Keratinocyte (primary cell): ENCODE measurements at regions not wholly inside any gene's neighbourhood (a gene's known extent, or its start where the extent isn't known, plus 50 kb on each side); places are given as distances from the start of the nearest gene placed in this dataset.

Experiments used
- DNase-seq: peaks from one replicate; pipeline ENCODE4 v3.0.0-alpha.2; 2011; ENCODE audit warnings: low read depth, missing footprints, low spot score
- FAIRE-seq: peaks from 2 replicates; lab custom pipeline; 2011; peaks lifted over from hg19 to GRCh38; lab: Jason Lieb, UNC
- H2AFZ ChIP-seq: 2 replicates; pipeline ENCODE4 v1.6.0; 2012; ENCODE audit warnings: low read length, control low read depth, inconsistent platforms; ENCODE audit not compliant: control insufficient read depth
- H3K27ac ChIP-seq: 2 replicates; pipeline ENCODE4 v1.5.1; 2011; ENCODE audit warnings: low read length; ENCODE audit not compliant: control insufficient read depth, insufficient read depth
- H3K27me3 ChIP-seq: 3 replicates; pipeline ENCODE4 v1.6.0; 2011; ENCODE audit warnings: low read length; ENCODE audit not compliant: control insufficient read depth, insufficient read depth; ENCODE audit errors: extremely low read depth
- H3K36me3 ChIP-seq, 2 experiments: 2 replicates in 1 of 2; 3 replicates in 1 of 2; pipeline ENCODE4 v1.5.1; 2011; ENCODE audit warnings: low read length in 2 of 2, mild to moderate bottlenecking in 1 of 2; ENCODE audit not compliant: control insufficient read depth in 2 of 2, insufficient read depth in 2 of 2; ENCODE audit errors: extremely low read depth in 1 of 2
- H3K4me1 ChIP-seq: 3 replicates; pipeline ENCODE4 v1.5.1; 2011; ENCODE audit warnings: low read length; ENCODE audit not compliant: control insufficient read depth, insufficient read depth; ENCODE audit errors: extremely low read depth
- H3K4me2 ChIP-seq: 3 replicates; pipeline ENCODE4 v1.6.0; 2011; ENCODE audit warnings: low read depth, low read length; ENCODE audit not compliant: control insufficient read depth, insufficient read depth; ENCODE audit errors: extremely low read depth
- H3K4me3 ChIP-seq, 3 experiments: fragments of 200-600 bp in 1 of 3; sonication (generic) in 1 of 3; 2 replicates in 2 of 3; 3 replicates in 1 of 3; pipeline ENCODE4 v1.5.1; 2011 to 2016; ENCODE audit warnings: low read length in 3 of 3, mild to moderate bottlenecking in 3 of 3, control low read depth in 2 of 3, inconsistent platforms in 1 of 3, low read depth in 1 of 3, mixed read lengths in 1 of 3, mixed run types in 1 of 3, moderate library complexity in 1 of 3; ENCODE audit not compliant: control insufficient read depth in 2 of 3, insufficient read depth in 2 of 3; ENCODE audit errors: extremely low read depth in 1 of 3
- H3K79me2 ChIP-seq: 2 replicates; pipeline ENCODE4 v1.6.0; 2012; ENCODE audit warnings: low read length; ENCODE audit not compliant: control insufficient read depth, insufficient read depth
- H3K9ac ChIP-seq: 3 replicates; pipeline ENCODE4 v1.6.0; 2011; ENCODE audit warnings: low read length; ENCODE audit not compliant: control insufficient read depth, insufficient read depth; ENCODE audit errors: extremely low read depth
- H3K9me1 ChIP-seq: 3 replicates; pipeline ENCODE4 v1.6.0; 2011; ENCODE audit warnings: low read length; ENCODE audit not compliant: control insufficient read depth, insufficient read depth; ENCODE audit errors: extremely low read depth
- H3K9me3 ChIP-seq: 2 replicates; pipeline ENCODE4 v1.5.1; 2012; ENCODE audit warnings: low read depth, low read length; ENCODE audit not compliant: control insufficient read depth
- H4K20me1 ChIP-seq: 3 replicates; pipeline ENCODE4 v1.6.0; 2011; ENCODE audit warnings: low read length; ENCODE audit not compliant: control insufficient read depth, insufficient read depth; ENCODE audit errors: extremely low read depth
- EZH2 ChIP-seq: IDR thresholded peaks from one replicate; pipeline ENCODE4 v1.6.1; 2012; ENCODE audit warnings: inconsistent platforms, mild to moderate bottlenecking, low read length, moderate library complexity
- dilution Hi-C: fragments of 300-500 bp; cut with MboI; formaldehyde crosslinking; loops from one replicate; pipeline ENCODE4 v1.7.0; 2020; ENCODE audit warnings: low sequenced_read_pairs; ENCODE audit not compliant: extremely low pct_ligation_motif_present
- TF ChIP-seq, protein P1 (sequence below), 3 experiments: IDR thresholded peaks in 1 of 3; conservative IDR thresholded peaks in 1 of 3; optimal IDR thresholded peaks in 1 of 3; 2 replicates in 2 of 3; 3 replicates in 1 of 3; pipeline versions ENCODE3 to v1.5.1; 2011; ENCODE audit warnings: low read length in 3 of 3, mild to moderate bottlenecking in 3 of 3, moderate library complexity in 2 of 3, control low read depth in 1 of 3, inconsistent platforms in 1 of 3; ENCODE audit not compliant: insufficient read depth in 2 of 3; ENCODE audit errors: extremely low read depth in 1 of 3

DNA sequence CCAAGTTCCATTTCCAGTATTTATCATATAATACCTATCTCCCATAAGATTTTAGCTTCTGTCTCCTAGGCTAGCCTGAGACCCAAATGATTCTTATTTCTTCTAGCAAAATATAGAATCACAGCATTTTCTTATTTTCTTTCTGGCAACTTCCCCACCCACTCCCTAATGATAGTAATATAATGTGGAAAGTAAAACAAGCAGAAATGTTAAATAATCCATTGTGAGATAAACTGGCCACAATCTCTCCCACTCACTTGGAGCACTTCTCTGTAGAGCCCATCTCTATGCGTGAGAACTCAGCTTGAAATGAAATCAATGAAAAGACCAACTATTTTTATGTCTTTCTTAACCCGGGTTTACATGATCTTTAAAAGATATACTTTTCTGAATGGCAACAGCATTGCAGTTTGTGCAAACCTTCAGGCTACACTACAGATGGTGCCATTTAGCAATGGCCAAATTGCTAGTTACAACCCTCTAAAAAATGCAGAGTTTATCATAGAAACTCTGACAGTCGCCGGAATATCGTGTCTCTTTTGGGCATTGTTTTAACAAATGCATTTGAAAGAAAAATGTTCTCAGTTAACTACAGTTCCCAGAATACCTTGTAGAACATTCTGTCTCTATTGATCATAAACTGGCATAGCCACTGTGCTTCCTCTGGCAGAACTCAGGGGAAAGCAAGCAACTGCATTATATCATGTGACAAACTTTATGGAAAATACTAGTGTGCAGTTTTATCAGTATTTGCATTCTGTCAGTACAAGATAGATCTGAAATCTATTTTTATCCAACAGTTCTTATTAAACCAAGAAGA is 1407.4 kb upstream of the ZEB2 start:
- H3K4me1 ChIP-seq = no peaks in the 10 kb centered on the region
- H3K4me2 ChIP-seq = no peak overlapping the region
- dilution Hi-C loops = no loop called here
- no peak overlapping the region for H3K27ac ChIP-seq
- no peak overlapping the region for H3K4me3 ChIP-seq
- no peaks in the 10 kb centered on the region for H3K9me3 ChIP-seq
- H3K79me2 ChIP-seq = no peaks in the 10 kb centered on the region
- no peak overlapping the region for H3K9ac ChIP-seq
- no peaks in the 10 kb centered on the region for H3K9me1 ChIP-seq
- no peak overlapping the region for H2AFZ ChIP-seq
- TF ChIP-seq, protein P1, sequence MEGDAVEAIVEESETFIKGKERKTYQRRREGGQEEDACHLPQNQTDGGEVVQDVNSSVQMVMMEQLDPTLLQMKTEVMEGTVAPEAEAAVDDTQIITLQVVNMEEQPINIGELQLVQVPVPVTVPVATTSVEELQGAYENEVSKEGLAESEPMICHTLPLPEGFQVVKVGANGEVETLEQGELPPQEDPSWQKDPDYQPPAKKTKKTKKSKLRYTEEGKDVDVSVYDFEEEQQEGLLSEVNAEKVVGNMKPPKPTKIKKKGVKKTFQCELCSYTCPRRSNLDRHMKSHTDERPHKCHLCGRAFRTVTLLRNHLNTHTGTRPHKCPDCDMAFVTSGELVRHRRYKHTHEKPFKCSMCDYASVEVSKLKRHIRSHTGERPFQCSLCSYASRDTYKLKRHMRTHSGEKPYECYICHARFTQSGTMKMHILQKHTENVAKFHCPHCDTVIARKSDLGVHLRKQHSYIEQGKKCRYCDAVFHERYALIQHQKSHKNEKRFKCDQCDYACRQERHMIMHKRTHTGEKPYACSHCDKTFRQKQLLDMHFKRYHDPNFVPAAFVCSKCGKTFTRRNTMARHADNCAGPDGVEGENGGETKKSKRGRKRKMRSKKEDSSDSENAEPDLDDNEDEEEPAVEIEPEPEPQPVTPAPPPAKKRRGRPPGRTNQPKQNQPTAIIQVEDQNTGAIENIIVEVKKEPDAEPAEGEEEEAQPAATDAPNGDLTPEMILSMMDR (optimal IDR thresholded peaks at IDR 0.05 in 1 of 3, IDR thresholded peaks at IDR 0.05 in 1 of 3, conservative IDR thresholded peaks at IDR 0.05 in 1 of 3; ENCODE audit: extremely low read depth in 1 of 3, insufficient read depth in 2 of 3, low read length in 3 of 3) = no peak
- H4K20me1 ChIP-seq = no peaks in the 10 kb centered on the region
- FAIRE-seq (no peak), DNase-seq (no peak)
- no peaks in the 10 kb centered on the region for H3K27me3 ChIP-seq
- no peaks in the 10 kb centered on the region for H3K36me3 ChIP-seq

DNA sequence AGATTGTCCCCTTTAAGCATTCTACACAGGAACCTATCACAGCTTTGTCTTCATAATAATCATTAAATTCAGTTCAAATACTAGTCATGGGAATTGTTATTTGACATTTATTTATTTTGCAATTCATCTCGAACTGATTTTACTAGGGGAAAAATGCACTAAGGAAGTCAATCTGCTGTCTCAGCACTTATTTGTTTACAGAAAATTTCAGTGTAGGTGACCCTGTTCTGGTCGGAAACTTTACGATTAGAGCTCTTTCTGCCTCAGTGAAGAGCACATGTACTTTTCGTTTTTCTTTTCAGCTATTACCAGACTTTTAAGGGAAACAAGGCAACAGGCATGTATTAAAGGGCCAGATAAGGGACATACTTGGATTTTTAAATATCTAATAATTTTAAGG is 1405.7 kb upstream of the ZEB2 start:
- H3K27me3 ChIP-seq = no peaks in the 10 kb centered on the region
- no peak overlapping the region for H3K4me2 ChIP-seq
- H2AFZ ChIP-seq = no peak overlapping the region
- no peak for TF ChIP-seq EZH2
- TF ChIP-seq, protein P1 (optimal IDR thresholded peaks at IDR 0.05 in 1 of 3, IDR thresholded peaks at IDR 0.05 in 1 of 3, conservative IDR thresholded peaks at IDR 0.05 in 1 of 3; ENCODE audit: extremely low read depth in 1 of 3, insufficient read depth in 2 of 3, low read length in 3 of 3) = no peak
- dilution Hi-C loops = no loop called here
- no peak overlapping the region for H3K27ac ChIP-seq
- H3K9ac ChIP-seq = no peak overlapping the region
- DNase-seq (no peak), FAIRE-seq (no peak)
- H3K36me3 ChIP-seq = no peaks in the 10 kb centered on the region
- H4K20me1 ChIP-seq = no peaks in the 10 kb centered on the region
- H3K4me1 ChIP-seq = no peaks in the 10 kb centered on the region
- H3K9me3 ChIP-seq = no peaks in the 10 kb centered on the region
- no peaks in the 10 kb centered on the region for H3K79me2 ChIP-seq
- H3K4me3 ChIP-seq = no peak overlapping the region
- H3K9me1 ChIP-seq = no peaks in the 10 kb centered on the region
